ENCODE measurements at regions not wholly inside any gene's neighbourhood (a gene's known extent, or its start where the extent isn't known, plus 50 kb on each side); places are given as distances from the start of the nearest gene placed in this dataset.

- no peak overlapping the region for H3K4me3 ChIP-seq (ENCODE audit: low read depth, low read length)
- 25% methylated on average over 5 of the region's 5 CpGs for WGBS (ENCODE audit: insufficient coverage)
Observed at GRCh38 chr14:51328064-51328771, 88.2 kb downstream of the TMX1 start.

GRCh38 chr14:51328772-51329353 is 88.8 kb downstream of the TMX1 start:
- Histone ChIP-seq H3K36me3 (ENCODE audit: control insufficient read depth, insufficient read depth, low read length) (no peaks in the 10 kb centered on the region), H3K27me3 (ENCODE audit: control insufficient read depth, insufficient read depth, low read length) (no peaks in the 10 kb centered on the region), H3K27ac (ENCODE audit: low read depth, low read length) (no peak overlapping the region), H3K4me3 (ENCODE audit: low read depth, low read length) (no peak overlapping the region), H3K9me3 (ENCODE audit: control insufficient read depth, insufficient read depth, low read length) (no peaks in the 10 kb centered on the region), H3K4me1 (ENCODE audit: control insufficient read depth, insufficient read depth, low read length) (peaks cover 3% of the 10 kb centered on the region)
- DNase-seq (ENCODE audit: low read depth in 4 of 6, low spot score in 6 of 6), result no peak
- WGBS (ENCODE audit: insufficient coverage), result 90% methylated on average over 3 of the region's 6 CpGs

More at GRCh38 chr14:51328064-51328771, 88.2 kb downstream of the TMX1 start:
- no peak overlapping the region for H3K27ac ChIP-seq (ENCODE audit: low read depth, low read length)
- H3K27me3 ChIP-seq (ENCODE audit: control insufficient read depth, insufficient read depth, low read length), result no peaks in the 10 kb centered on the region
- H3K9me3 ChIP-seq (ENCODE audit: control insufficient read depth, insufficient read depth, low read length), result no peaks in the 10 kb centered on the region
- DNase-seq (ENCODE audit: low read depth in 4 of 6, low spot score in 6 of 6), result peak in 2 of 6 donors; percentile 42 to 49
- peaks cover 3% of the 10 kb centered on the region for H3K4me1 ChIP-seq (ENCODE audit: control insufficient read depth, insufficient read depth, low read length)
- no peaks in the 10 kb centered on the region for H3K36me3 ChIP-seq (ENCODE audit: control insufficient read depth, insufficient read depth, low read length)

GRCh38 chr14:51331486-51332367 is 91.7 kb downstream of the TMX1 start:
- H3K27me3 ChIP-seq (ENCODE audit: control insufficient read depth, insufficient read depth, low read length), result no peaks in the 10 kb centered on the region
- H3K4me3 ChIP-seq (ENCODE audit: low read depth, low read length), result no peak overlapping the region
- H3K36me3 ChIP-seq (ENCODE audit: control insufficient read depth, insufficient read depth, low read length), result no peaks in the 10 kb centered on the region
- peaks cover 3% of the 10 kb centered on the region for H3K4me1 ChIP-seq (ENCODE audit: control insufficient read depth, insufficient read depth, low read length)
- no peak for DNase-seq (ENCODE audit: low read depth in 4 of 6, low spot score in 6 of 6)
- no peak overlapping the region for H3K27ac ChIP-seq (ENCODE audit: low read depth, low read length)
- no peaks in the 10 kb centered on the region for H3K9me3 ChIP-seq (ENCODE audit: control insufficient read depth, insufficient read depth, low read length)
- 92% methylated on average over 3 of the region's 8 CpGs for WGBS (ENCODE audit: insufficient coverage)

GRCh38 chr14:51333299-51333698 is 93.3 kb downstream of the TMX1 start:
- H3K27me3 ChIP-seq (ENCODE audit: control insufficient read depth, insufficient read depth, low read length), result no peaks in the 10 kb centered on the region
- H3K36me3 ChIP-seq (ENCODE audit: control insufficient read depth, insufficient read depth, low read length), result no peaks in the 10 kb centered on the region
- H3K9me3 ChIP-seq (ENCODE audit: control insufficient read depth, insufficient read depth, low read length), result no peaks in the 10 kb centered on the region
- 90% methylated on average over 1 of the region's 4 CpGs for WGBS (ENCODE audit: insufficient coverage)
- no peak for DNase-seq (ENCODE audit: low read depth in 4 of 6, low spot score in 6 of 6)
- H3K27ac ChIP-seq (ENCODE audit: low read depth, low read length), result no peak overlapping the region
- H3K4me1 ChIP-seq (ENCODE audit: control insufficient read depth, insufficient read depth, low read length), result no peaks in the 10 kb centered on the region
- H3K4me3 ChIP-seq (ENCODE audit: low read depth, low read length), result no peak overlapping the region

GRCh38 chr14:51333901-51334521 is 94.0 kb downstream of the TMX1 start:
- 100% methylated on average over 1 of the region's 1 CpG for WGBS (ENCODE audit: insufficient coverage)
- Histone ChIP-seq H3K36me3 (ENCODE audit: control insufficient read depth, insufficient read depth, low read length) (no peaks in the 10 kb centered on the region), H3K4me3 (ENCODE audit: low read depth, low read length) (no peak overlapping the region), H3K27me3 (ENCODE audit: control insufficient read depth, insufficient read depth, low read length) (no peaks in the 10 kb centered on the region), H3K4me1 (ENCODE audit: control insufficient read depth, insufficient read depth, low read length) (no peaks in the 10 kb centered on the region), H3K27ac (ENCODE audit: low read depth, low read length) (no peak overlapping the region), H3K9me3 (ENCODE audit: control insufficient read depth, insufficient read depth, low read length) (no peaks in the 10 kb centered on the region)
- DNase-seq (ENCODE audit: low read depth in 4 of 6, low spot score in 6 of 6), result no peak

GRCh38 chr14:51334566-51334965 is 94.5 kb downstream of the TMX1 start:
- no peaks in the 10 kb centered on the region for H3K4me1 ChIP-seq (ENCODE audit: control insufficient read depth, insufficient read depth, low read length)
- DNase-seq (ENCODE audit: low read depth in 4 of 6, low spot score in 6 of 6), result no peak
- no peak overlapping the region for H3K27ac ChIP-seq (ENCODE audit: low read depth, low read length)
- no peaks in the 10 kb centered on the region for H3K36me3 ChIP-seq (ENCODE audit: control insufficient read depth, insufficient read depth, low read length)
- H3K9me3 ChIP-seq (ENCODE audit: control insufficient read depth, insufficient read depth, low read length), result no peaks in the 10 kb centered on the region
- H3K4me3 ChIP-seq (ENCODE audit: low read depth, low read length), result no peak overlapping the region
- WGBS (ENCODE audit: insufficient coverage), result 90% methylated on average over 4 of the region's 5 CpGs
- no peaks in the 10 kb centered on the region for H3K27me3 ChIP-seq (ENCODE audit: control insufficient read depth, insufficient read depth, low read length)

- Histone ChIP-seq H3K27ac (ENCODE audit: low read depth, low read length) (no peak overlapping the region), H3K9me3 (ENCODE audit: control insufficient read depth, insufficient read depth, low read length) (no peaks in the 10 kb centered on the region), H3K4me1 (ENCODE audit: control insufficient read depth, insufficient read depth, low read length) (no peaks in the 10 kb centered on the region), H3K36me3 (ENCODE audit: control insufficient read depth, insufficient read depth, low read length) (no peaks in the 10 kb centered on the region), H3K4me3 (ENCODE audit: low read depth, low read length) (no peak overlapping the region), H3K27me3 (ENCODE audit: control insufficient read depth, insufficient read depth, low read length) (no peaks in the 10 kb centered on the region)
- peak in 1 of 6 donors; percentile 11 for DNase-seq (ENCODE audit: low read depth in 4 of 6, low spot score in 6 of 6)
- WGBS (ENCODE audit: insufficient coverage), result 73% methylated on average over 2 of the region's 2 CpGs
Observed at GRCh38 chr14:51335531-51335930, 95.5 kb downstream of the TMX1 start.

GRCh38 chr14:51335961-51336723 is 96.1 kb downstream of the TMX1 start:
- Histone ChIP-seq H3K4me1 (ENCODE audit: control insufficient read depth, insufficient read depth, low read length) (no peaks in the 10 kb centered on the region), H3K4me3 (ENCODE audit: low read depth, low read length) (no peak overlapping the region), H3K27me3 (ENCODE audit: control insufficient read depth, insufficient read depth, low read length) (no peaks in the 10 kb centered on the region), H3K27ac (ENCODE audit: low read depth, low read length) (no peak overlapping the region), H3K9me3 (ENCODE audit: control insufficient read depth, insufficient read depth, low read length) (no peaks in the 10 kb centered on the region), H3K36me3 (ENCODE audit: control insufficient read depth, insufficient read depth, low read length) (no peaks in the 10 kb centered on the region)
- DNase-seq (ENCODE audit: low read depth in 4 of 6, low spot score in 6 of 6), result no peak
- WGBS (ENCODE audit: insufficient coverage), result 100% methylated on average over 2 of the region's 3 CpGs

- Histone ChIP-seq H3K4me1 (ENCODE audit: control insufficient read depth, insufficient read depth, low read length) (no peaks in the 10 kb centered on the region), H3K36me3 (ENCODE audit: control insufficient read depth, insufficient read depth, low read length) (no peaks in the 10 kb centered on the region), H3K4me3 (ENCODE audit: low read depth, low read length) (no peak overlapping the region), H3K27ac (ENCODE audit: low read depth, low read length) (no peak overlapping the region), H3K27me3 (ENCODE audit: control insufficient read depth, insufficient read depth, low read length) (no peaks in the 10 kb centered on the region), H3K9me3 (ENCODE audit: control insufficient read depth, insufficient read depth, low read length) (no peaks in the 10 kb centered on the region)
- no peak for DNase-seq (ENCODE audit: low read depth in 4 of 6, low spot score in 6 of 6)
- WGBS (ENCODE audit: insufficient coverage), result no CpG with 5 or more reads among the region's 2 CpGs
Observed at GRCh38 chr14:51336734-51337133, 96.7 kb downstream of the TMX1 start.

Measured in spinal cord (tissue), 9 donors.